HT-29 (cell line): ENCODE measurements at regions not wholly inside any gene's neighbourhood (a gene's known extent, or its start where the extent isn't known, plus 50 kb on each side); places are given as distances from the start of the nearest gene placed in this dataset.
A peak's percentile ranks its signal among the peaks of the same experiment; 100 is the strongest.

ENCODE experiments used
- DNase-seq: peaks from one replicate; pipeline ENCODE4 v3.0.0-alpha.2; 2015; ENCODE audit warnings: low spot score

DNA sequence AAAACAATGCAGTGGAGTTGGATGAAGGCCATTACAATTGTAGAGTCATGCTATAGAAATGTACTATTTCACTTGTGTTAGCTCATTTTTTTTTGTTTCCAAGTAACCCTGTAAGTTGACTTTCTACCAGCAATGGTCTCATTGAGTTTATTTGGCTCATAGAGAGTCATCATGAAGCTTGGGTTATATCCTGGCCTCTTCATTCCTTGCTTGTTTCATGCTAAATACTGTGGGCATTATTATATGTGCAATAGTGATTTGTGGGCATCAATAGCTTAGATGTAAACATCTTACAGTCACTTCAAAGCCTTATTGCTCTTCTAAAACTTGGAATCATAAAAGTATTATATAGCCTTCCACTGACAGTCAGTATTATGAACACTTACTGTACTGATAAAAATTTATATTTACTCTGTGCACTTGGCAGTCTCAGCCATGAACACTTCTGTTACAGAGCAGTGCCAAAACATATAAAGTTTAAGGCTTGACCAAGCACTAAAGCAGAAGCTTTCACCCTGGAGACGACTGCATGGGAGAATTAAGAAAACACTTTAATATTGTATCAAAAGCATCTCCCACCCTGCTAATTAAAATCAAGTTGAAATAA, 751.2 kb downstream of the SATB2 start:
- DNase-seq, result no peak

DNA sequence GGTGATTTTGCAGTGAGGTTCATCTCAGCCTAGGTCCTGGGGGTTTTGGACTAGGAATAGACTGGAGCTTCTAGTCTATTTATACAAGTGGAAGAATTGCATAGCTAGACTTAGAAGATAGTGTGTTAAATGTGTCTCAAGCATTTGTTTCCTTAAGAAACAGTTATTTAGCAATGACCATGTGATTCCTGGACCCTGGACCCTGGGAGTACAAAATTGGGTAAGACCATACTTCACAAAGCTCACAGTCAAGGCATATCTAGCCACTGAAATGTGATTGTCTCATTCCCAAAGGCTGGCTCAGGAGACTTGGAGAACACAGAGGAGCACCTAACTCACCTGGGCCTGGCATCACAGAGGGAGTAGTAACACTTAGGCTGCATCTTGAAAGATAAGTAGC, 754.5 kb downstream of the SATB2 start:
- no peak for DNase-seq

DNA sequence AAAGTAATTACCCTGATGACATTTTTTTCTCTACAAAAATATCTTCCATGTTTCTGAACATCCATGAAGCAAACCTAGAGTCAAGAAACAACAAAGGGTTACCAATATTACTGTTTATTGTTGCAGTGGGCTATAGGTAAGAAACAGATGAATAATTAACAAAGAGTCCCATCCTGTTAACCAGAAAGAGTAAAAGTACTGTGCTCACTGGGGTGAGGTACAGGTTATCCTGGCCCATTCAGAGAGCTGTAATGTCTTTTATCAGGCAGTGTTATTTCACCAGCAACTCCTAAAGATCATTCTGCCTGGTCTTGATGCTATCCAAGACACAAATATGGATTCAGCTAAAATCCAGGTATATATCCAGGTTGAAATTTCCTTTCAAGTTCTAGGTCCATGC, 754.9 kb downstream of the SATB2 start:
- DNase-seq, result no peak

DNA sequence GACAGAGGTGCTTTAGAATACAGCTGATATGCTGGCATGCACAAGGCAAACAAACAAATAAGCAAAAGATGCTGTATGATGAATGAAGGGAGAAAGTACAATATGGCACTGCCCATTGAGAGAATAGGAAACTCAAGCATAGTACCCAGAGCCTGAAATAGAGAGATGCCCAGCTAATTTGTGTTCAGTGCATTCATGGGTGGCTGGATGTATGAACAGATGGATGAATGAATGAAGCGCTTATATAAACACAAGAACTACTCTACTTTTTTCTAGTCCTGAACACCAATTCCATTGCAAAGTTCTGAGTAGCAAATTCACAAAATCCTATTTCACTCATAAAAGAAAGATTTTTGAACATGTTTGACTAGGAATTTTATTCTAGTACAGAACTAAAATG, 756.3 kb downstream of the SATB2 start:
- DNase-seq, result no peak

DNA sequence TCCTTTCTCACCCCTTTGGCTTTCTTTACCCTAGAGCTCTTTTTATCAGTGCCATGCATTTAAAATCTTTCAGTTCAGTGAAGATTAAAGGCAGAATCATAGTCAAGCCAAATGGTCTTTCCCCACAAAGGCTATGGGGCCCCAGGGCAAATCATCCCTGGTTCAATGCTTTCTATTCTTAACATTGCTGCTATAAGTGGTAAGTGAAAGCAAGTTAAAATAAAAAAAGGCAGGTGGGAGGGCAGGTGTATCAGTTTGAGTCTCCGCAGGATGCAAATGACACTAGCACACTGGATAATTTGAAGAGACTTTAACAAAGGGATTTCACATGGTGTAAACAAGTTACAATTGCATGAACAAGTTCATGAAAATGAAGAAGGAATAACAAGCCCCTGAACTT, 757.4 kb downstream of the SATB2 start:
- no peak for DNase-seq

DNA sequence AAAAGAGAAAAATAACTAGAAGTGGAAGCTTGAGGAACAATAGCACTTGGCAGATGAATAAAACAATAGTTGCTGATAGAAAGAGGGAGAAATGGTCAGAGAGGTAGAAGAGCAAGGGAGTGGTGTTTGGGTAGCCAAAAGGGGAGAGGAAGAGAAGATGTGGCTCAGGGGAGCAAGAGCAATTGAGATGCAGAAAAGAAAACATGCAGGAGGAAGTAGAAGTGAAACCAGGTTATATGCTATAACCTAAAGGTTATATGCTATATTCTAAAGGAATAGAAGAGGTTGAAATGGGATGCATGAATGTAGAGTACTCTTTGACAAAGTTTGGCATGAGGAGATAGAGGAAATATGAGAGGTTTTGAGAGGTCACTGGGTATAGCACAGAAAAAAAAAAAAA, 759.5 kb downstream of the SATB2 start:
- DNase-seq, result no peak

DNA sequence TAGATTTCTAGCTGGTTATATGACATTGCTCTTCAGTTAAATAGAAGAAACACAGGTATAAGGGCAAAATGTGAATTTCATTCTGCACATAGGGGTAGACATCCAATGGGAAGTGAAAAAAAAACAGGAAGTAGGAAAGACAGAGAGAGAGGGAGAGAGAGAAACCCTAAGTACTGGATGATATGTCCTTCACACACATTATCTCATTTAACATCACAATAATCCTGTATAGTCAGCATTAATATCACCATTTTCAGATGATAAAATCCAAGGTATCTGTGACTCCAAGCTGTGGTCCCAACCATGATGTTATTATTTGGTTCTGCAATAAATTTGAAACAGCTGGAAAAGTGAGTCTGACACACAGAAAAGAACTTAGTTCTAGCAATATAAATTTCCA, 759.9 kb downstream of the SATB2 start:
- no peak for DNase-seq

DNA sequence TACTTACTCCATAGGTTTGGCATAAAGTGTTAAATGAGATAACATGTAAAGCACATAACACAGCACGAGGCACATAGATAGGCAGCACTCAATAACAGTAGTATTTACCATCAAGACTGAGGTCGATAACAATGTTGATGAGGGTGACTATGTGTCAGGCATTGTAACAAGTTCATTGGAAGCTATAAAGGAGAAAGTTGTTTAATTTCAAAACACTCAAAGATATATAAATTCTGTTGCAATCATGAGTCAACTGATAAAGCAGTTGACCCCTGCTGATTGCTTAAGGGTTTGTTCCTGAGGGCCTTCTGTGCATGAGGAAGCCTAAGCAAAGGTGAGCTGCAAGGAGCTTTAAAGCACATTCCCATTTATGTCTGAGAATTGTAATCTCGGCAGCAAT, 760.5 kb downstream of the SATB2 start:
- DNase-seq, result no peak

DNA sequence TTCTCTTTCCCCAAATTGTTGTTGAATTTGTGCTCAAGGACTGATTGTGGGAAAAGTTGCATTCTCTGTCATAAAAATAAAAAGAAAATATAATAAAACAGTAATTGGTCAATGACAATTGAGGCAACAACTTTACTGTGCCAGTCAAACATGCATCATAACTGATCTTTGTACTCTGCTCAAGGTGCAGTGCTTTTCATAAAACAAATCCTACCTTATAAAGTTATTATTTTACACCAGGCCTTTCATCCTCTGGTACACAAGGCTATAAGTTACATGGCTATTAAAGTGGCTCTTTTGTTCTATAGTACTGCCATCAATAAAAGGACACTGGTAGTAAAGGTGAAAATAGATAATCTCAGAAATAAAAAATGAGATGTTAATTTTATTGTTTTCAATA, 761.9 kb downstream of the SATB2 start:
- DNase-seq, result peak; percentile 12

DNA sequence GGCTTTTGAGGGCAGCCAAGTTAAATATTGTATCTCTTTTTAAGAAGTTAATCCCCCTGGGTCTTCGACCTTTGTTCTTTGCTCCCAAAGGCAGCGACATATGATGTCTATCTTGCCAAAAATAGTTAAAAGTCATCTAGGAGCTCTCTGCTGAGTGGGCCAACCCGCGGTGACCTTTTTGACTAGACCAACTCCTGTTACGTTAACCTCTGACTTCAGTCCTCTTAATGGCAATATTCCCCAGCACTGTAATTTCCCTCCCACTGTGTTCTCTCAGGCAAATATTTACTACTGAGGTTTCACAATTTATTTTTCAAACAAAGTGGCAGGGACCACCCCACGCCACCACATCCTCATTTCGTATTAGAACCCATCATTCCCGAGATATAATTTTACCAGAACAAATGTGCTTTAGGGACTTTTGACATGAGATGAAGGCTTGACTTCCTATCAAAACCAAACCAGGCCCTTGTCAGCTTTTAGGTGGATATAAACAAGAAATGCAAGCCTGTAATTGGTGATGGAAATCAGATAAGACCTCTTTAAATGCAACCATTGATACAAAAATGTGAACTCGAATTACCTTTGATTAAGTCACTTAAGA, 764.7 kb downstream of the SATB2 start:
- no peak for DNase-seq

DNA sequence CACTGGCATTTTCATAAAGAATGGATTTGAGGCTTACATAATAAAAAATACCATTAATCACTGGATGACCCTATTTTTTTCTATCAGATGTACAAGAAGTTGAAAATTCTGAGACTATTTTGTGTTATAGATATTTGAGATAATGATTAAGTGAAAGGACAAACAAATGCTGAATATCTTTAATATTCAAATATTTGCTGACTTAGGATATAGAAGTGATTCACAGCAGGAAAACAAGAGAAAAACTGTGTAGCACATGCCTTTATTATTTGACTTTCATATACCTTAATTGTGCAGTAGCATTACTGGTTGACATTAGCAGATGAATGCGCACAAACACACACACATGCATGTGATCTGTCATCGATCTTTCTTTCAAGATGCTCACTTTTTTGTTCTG, 766.5 kb downstream of the SATB2 start:
- no peak for DNase-seq

DNA sequence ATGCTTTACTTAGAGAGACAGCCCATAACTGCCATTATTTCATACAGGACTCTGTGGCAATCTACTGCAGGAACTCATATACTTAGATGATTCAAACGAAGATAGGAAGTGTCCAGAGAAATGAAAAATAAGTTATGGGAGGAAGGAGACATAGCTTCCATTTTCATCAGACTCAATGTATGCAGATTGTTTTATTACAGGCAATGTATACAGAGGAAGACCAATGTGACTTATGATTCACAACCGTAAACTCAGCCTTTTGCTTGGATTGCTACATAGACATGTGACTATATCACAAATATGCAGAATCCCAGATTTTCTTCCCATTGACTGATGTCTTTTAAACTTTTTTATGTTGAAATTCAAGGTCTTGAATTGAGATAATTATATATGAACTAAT, 793.4 kb downstream of the SATB2 start:
- DNase-seq, result no peak

DNA sequence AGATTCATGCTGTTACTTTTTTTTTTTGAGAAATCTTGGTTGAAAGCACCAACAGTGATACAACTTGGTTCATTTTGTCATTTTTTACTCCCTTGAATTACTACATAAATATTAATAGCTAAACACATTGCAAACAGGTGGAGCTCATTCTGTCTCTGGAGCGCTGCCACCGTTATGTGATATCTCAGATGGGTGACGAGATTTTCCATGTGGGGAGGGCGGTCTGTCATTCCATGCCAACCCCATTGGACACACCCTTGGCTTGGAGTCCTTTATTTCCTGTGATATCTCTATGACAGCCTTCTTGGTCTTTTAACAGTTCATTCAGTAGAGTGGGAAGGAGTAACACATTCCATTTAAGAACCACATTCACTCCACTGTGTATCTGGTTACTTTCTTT, 794.8 kb downstream of the SATB2 start:
- no peak for DNase-seq

DNA sequence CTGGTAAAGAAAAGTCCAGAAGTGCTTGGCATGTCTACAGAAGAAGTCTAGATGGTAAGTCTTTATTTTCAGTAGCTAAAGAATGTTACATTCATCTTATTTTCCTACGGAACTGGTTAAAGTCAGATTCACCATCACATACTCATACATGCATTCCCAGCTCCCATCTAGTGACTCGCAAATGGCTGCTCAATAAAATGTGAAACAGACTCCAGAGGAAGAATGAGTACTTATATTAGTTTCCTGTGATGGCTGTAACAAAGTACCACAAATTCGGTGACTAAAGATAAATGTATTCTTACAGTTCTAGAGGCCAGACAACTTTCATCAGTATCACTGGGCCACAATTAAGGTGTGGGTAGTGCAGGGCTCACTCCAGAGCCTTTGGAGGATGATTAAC, 797.2 kb downstream of the SATB2 start:
- DNase-seq, result no peak

DNA sequence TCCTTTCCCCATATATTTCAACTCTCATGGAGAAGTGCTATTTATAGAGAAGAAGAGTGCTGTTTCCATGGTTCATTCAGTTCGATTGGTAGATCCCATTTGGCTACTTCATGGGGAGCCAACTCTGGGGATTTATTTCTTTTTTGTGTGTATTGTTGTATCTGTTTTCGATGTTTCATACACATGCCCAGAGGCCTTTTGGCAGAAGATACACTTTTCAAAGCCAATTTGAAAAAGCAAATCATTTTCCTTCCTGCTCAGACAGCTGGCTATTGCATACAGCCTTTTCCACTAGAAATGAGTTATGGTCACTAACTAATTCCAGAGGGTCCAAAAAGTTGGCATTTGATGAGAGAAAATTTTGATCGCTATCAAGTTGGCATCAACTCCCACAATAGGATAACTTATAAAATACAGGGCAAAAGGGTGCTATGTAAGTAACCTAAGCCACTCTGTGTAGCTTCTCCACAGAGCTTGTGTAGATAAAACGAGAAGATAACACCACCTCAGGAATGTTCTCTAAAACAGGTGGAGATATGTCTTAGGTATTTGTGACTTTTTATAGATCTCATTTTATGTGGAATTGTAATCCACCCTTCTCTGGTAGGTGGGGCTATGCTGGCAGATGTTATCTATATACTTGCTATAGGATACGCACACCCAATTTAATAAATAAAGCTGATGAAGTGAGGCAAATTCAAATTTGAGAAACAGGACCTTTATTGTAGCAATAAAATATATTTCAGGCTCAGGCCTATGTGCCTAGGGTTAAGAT, 798.5 kb downstream of the SATB2 start:
- peak; percentile 27 for DNase-seq

DNA sequence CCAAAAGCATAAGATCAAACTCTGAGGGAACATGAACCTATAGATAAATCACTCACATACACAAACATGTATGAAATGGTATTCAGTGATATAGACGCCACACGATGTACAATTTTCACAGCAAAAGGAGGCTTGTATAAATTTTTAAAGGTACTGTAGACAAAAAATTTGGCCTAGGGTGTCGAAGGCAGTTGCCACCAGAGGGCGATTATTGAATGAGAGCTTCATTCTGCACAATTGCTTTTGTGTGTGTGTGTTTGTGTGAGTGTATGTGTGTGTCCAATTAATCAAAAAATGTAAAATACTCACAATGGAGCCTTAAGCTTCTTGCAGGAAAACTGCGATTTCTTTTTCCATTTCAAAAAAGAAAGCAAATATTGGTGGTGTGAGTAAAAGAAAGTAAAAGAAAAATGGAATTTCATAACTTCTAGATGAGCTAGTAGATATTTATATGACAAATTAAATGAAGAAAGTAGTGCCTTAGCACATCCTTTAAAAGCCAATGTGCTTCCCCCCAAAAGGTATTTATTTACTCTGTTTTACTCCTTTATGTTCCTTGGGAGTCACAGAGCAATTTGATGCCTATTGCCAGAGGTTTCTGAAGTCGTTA, 800.1 kb downstream of the SATB2 start:
- peak; percentile 64 for DNase-seq

DNA sequence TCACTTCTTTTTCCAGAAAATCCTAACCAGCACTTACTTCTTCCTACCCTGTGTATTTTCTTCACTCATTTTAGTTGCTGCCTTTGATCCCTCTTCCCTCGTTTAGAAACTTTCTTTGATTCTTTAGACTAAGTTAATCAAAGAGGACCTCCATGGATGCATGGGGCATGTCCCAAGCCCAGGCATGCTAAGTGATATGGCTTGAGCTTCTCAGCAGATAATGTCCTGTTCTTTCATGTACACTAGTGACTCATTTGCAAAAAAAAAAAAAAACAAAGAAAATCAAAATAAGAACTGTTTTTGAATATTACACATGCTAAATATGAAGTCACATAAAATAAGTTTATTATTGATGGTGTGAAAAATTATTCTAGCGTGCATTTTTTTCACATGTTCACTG, 800.9 kb downstream of the SATB2 start:
- DNase-seq, result no peak

DNA sequence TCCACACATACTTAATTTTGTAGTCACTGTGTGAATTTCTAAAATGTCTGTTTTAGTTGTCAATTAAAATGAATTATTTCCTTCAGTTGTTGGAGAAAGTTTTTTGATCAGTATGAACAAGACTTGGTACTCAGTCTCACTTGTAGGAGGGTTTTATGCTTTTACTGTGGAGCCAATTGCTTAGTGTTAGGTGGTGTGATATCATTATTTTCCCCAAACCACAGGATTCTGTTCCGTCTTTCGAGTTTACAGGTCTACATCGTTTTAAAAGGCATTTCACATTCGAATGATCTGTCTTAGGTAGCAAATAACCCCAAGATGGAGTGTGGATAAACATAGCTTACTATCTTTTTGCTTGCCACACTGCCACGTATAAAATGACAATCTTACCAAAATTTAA, 803.1 kb downstream of the SATB2 start:
- no peak for DNase-seq

DNA sequence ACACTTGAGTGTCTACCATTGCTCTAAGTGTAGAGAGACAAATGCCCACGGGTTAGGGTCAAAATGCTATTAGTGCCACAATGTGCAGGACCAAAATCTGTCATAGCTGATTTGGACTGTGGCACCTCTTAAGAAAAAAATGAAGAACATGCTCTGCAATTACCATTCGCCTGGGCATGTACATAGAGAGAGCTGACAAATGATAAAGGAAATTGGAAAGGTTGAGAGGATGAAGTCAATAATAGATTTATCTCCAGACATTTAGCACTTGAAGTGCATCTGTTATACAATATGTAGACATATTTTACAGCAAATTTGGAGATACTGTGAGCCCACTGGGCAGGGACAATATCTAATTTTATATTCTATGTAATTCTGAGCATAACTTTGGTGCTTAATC, 804.4 kb downstream of the SATB2 start:
- DNase-seq, result no peak

DNA sequence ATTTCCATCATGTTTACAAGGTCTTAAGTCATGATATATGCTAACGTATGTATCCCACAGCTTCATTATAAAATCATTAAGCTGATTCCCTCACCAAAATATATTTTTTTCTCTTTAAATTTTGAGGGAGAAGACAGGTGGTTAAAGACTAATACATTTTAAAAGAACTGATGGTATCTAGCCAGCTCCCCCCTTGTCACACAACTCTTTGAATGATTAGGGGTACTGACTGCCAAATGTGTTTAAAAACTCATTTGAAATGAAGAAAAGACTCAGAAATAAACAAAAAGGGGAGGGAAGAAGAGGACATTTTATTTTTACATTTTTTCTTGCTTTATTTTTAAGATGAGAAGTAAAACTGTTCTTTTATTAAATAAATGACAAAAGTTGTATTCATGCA, 805.3 kb downstream of the SATB2 start:
- no peak for DNase-seq

DNA sequence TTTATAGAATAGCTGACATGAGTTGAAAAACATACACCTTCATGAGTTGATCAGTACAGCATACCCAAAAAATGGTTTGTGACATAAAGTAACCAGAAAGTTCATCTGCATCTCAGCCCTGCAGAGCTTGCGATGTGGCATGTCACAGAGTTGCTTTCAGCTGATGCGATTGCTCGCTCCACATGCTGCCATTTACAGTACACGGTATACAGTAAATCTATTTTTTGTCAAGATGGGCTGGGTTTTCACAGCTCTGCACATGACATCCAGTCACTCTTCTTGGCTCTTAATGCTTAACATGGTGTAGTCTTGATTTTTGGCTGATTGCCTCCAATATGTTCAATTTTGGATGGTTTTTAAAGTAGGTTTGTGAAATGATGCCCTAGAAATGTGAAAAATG, 811.9 kb downstream of the SATB2 start:
- DNase-seq, result no peak

DNA sequence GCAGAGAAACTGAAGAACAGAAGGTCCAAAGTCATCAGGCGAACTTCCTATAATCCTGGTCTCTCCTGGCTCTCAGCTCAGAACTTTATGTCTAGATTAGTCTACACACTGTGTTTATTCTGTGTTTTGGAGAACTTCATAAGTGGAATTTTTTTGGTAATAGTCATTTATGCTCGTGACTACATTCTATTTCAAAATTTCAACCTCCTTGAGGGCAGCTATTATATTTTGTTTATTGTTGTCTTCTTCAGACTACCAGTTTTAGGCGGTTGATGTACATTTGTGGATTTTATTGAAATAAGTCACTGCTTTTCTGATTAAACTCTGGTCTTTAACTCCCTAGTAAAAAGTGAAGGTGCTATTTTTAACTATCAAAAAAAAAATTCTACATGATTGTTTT, 816.6 kb downstream of the SATB2 start:
- no peak for DNase-seq

DNA sequence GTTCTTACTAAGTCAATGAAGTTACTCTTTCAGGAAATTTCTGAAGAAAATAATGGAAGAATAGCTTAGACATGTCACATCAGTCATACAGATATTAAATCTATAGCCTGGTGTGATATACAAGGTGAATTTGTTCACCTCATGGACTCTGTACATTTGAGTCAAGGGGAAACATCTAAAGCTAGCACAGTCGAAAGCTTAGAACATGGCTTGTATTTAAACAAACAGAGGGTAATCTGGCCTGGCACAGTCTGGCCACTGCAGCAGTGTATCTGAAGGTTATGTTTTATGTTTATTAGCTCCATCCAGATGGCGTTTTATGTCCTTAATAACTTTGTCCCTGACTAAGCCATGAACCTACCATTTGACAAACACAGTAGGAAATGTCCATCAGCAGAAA, 817.3 kb downstream of the SATB2 start:
- DNase-seq, result no peak
